ENCODE measurements at regions not wholly inside any gene's neighbourhood (a gene's known extent, or its start where the extent isn't known, plus 50 kb on each side); places are given as distances from the start of the nearest gene placed in this dataset.
"Not testable (repeated sequence)": the region's sequence is repeated elsewhere in the genome, so short reads cannot be mapped to it uniquely, and the experiment has no call there.

DNA sequence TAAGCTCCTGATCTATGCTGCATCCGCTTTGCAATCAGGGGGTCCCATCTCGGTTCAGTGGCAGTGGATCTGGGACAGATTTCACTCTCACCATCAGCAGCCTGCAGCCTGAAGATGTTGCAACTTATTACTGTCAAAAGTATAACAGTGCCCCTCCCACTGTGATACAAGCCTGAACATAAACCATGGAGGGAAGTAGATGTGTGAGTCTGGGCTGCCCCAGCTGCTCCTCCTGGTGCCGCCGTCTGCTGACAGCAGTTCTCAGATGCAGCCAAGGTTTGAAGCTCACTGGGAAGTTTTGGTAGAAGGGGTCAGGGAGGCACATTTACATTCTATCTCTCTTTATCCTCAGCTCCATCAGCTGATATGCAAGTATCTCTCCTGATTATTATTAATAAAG, 1277.7 kb downstream of the RPIA start:
- not testable (repeated sequence) for H3K27me3 ChIP-seq, H3K9ac ChIP-seq, H3K4me1 ChIP-seq, H3K36me3 ChIP-seq, H3K27ac ChIP-seq, H3K4me3 ChIP-seq, H3K9me3 ChIP-seq, H3K4me2 ChIP-seq, H4K20me1 ChIP-seq

DNA sequence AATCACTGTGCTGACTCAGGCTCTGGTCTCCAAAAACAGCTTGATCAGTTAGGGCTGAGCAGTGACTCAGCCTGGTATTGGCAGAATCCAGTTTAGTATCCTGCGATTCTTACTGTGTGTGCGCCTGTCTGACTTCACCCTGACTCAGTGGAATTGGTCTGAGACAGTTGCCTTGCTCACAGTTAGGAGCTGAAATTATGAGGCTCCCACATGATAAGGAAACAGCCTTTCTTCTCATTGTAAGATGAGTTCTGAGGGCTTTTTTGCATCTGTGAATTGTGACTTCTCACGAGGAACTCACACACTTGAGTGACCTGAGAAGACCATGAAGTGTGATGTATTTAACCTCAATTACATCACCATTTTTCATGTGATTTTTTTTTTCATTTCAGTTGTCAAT, 1282.4 kb downstream of the RPIA start:
- not testable (repeated sequence) for H3K9me3 ChIP-seq, H3K4me3 ChIP-seq, H3K27me3 ChIP-seq, H4K20me1 ChIP-seq, H3K9ac ChIP-seq, H3K4me2 ChIP-seq, H3K36me3 ChIP-seq, H3K27ac ChIP-seq, H3K4me1 ChIP-seq

DNA sequence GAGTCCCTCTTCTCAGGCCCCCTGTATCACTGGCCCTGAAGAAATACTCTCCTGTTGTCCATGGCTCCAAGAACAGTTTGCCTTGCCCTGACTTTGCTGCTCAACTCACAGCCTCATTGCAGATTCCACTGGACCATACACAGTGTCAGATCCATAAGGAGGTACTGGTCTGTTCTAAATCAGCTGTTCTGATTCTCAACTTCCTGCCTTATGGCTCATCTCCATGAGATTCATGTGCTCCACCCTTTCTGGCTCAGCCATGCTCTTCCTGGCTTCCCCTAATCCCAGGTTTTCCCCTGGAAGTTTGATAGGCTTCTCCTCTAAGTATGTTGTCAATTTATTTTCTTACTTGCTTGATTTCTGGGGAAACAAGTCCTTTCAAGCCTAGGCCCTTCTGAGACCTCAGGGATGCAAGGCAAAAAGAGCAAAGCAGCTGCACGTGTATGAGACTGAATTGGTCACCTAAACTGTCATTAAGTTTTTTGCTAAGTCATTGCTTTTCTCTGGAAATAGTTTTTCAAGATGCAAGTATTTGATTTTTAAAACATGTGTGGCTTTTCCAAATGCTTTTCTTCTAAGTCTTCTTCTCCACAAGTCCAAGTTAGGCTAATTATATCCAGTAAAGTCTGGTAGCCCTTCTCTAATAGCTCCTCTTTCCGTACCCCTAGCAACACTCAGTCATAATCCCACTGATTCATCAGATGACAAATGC, 1288.5 kb downstream of the RPIA start:
- not testable (repeated sequence) for H4K20me1 ChIP-seq, H3K4me3 ChIP-seq, H3K4me2 ChIP-seq, H3K36me3 ChIP-seq, H3K27me3 ChIP-seq, H3K9ac ChIP-seq, H3K9me3 ChIP-seq, H3K27ac ChIP-seq
- peaks cover 12% of the 10 kb centered on the region; the same call in 1 of the 2 replicates for H3K4me1 ChIP-seq

DNA sequence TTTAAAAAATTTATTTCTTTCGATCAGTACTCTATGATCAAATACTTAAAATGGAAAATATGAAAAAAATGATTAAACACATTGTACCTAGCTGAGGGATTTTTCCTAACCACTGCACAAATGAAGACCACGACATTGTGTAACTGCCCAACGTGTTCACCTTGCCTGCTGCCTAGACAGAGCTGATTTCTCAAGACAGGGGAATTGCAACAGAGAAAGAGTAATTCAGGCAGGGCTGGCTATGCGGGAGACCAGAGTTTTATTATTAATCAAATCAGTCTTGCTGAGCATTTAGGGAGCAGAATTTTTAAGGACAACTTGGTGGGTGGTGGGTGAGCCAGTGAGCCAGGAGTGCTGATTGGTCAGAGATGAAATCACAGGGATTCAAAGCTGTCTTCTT, 1290.8 kb downstream of the RPIA start:
- H4K20me1 ChIP-seq, H3K4me3 ChIP-seq, H3K27ac ChIP-seq, H3K36me3 ChIP-seq, H3K9me3 ChIP-seq, H3K9ac ChIP-seq, H3K4me2 ChIP-seq, H3K27me3 ChIP-seq: not testable (repeated sequence)
- peaks cover 12% of the 10 kb centered on the region; the same call in 1 of the 2 replicates for H3K4me1 ChIP-seq

DNA sequence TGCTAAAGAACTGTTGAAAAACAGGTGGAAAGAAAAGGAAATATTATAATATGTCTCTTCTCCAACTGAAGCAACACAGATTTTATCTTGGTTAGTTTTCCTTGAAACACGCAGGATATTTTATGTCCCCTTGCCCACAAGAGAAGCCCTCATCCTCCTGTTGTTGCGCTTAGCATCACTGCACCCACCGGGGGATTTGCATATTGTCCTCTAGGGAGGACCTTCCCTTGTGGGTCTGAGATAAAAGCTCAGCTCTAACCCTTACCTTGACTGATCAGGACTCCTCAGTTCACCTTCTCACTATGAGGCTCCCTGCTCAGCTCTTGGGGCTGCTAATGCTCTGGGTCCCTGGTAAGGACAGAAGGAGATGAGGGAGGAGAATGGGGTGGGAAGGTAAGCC, 1294.2 kb downstream of the RPIA start:
- not testable (repeated sequence) for H3K4me2 ChIP-seq, H3K4me1 ChIP-seq, H3K27ac ChIP-seq, H3K4me3 ChIP-seq, H3K9me3 ChIP-seq, H3K9ac ChIP-seq, H4K20me1 ChIP-seq, H3K27me3 ChIP-seq, H3K36me3 ChIP-seq

DNA sequence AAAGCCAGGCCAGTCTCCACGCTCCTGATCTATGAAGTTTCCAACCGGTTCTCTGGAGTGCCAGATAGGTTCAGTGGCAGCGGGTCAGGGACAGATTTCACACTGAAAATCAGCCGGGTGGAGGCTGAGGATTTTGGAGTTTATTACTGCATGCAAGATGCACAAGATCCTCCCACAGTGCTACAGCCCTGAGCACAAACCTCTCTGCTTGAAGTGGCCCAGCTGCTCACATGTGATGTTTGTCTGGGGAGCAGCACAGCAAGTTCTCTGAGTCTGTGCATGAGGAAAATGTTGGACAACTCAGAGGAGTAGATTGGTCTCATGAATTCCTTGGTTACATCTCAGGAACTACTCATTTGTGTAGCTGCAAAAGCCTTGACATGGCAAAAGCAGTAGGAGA, 1295.1 kb downstream of the RPIA start:
- H3K4me1 ChIP-seq, H3K4me3 ChIP-seq, H3K36me3 ChIP-seq, H3K4me2 ChIP-seq, H3K9me3 ChIP-seq, H3K9ac ChIP-seq, H3K27ac ChIP-seq, H4K20me1 ChIP-seq, H3K27me3 ChIP-seq: not testable (repeated sequence)

DNA sequence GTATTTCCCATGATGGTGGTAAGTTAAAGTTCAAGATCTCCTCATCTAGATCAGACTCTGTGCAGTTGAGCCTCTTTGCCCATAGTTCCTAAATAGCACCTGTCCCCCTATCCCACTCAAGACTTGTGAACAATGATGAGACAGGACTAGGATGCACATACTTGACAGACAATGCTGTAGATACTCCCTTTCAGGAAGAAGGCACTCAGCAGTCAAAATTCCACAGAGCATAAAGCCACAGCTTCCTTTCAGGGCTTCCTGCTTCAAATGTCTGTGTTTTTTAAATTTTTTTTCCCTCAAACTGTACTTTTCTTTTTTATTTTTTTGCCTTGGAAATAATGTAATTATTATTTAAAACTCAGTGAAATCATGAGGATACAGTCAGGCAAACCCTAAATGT, 1305.3 kb downstream of the RPIA start:
- not testable (repeated sequence) for H3K9me3 ChIP-seq, H4K20me1 ChIP-seq, H3K9ac ChIP-seq, H3K27ac ChIP-seq, H3K4me3 ChIP-seq, H3K27me3 ChIP-seq, H3K36me3 ChIP-seq
- peaks cover 33% of the 10 kb centered on the region for H3K4me1 ChIP-seq
- peak overlapping the region; percentile 57 for H3K4me2 ChIP-seq

DNA sequence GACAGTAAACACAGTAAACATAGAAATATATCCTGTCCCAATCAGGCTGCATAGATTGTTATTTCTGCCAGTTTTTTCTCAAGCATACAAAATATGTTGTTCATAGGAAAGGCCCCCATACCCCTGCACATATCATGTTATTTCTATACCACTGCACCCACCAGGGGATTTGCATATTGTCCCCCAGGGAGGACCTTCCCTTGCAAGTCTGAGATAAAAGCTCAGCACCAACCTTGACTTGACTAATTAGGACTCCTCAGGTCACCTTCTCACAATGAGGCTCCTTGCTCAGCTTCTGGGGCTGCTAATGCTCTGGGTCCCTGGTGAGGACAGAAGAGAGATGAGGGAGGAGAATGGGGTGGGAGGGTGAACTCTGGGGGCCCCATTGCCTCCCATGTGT, 1313.1 kb downstream of the RPIA start:
- not testable (repeated sequence) for H3K36me3 ChIP-seq, H3K4me3 ChIP-seq, H3K9me3 ChIP-seq, H3K27ac ChIP-seq, H4K20me1 ChIP-seq, H3K9ac ChIP-seq, H3K27me3 ChIP-seq, H3K4me2 ChIP-seq
- H3K4me1 ChIP-seq: peaks cover 14% of the 10 kb centered on the region

DNA sequence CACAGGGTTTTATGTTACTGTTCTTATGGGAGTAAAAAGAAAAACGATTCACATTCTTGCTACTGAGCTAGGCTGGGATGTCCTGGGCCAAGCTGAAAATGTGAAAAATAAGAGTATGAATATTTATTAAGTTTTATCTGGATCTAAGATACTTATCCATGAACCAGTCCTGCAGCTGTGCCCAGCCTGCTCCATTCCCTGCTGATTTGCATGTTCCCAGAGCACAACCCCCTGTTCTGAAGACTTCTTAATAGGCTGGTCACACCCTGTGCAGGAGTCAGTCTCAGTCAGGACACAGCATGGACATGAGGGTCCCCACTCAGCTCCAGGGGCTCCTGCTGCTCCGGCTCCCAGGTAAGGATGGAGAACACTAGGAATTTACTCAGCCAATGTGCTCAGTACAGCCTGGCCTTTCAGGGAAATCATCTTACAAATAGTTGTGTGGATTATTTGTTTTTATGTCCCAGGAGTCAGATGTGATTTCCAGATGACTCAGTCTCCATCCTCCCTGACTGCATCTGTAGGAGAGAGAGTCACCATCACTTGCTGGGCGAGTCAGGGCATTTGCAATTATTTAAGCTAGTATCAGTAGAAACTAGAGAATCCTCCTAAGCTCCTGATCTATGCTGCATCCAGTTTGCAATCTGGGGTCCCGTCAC, 1319.1 kb downstream of the RPIA start:
- not testable (repeated sequence) for H3K4me2 ChIP-seq, H3K9me3 ChIP-seq

DNA sequence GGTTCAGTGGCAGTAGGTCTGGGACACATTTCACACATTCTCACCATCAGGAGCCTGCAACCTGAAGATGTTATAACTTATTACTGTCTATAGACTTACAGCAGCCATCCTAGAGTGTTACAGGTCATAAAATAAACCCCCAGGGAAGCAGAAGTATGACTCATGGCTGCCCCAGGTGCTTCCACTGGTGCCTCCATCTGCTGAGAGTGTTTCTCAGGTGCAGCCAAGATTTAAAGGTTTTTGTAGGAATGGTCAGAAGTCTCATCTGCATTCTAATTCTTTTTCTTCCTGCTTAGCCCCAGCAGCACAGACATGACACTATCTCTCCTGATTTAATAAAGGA, 1319.6 kb downstream of the RPIA start:
- H3K9me3 ChIP-seq, H3K36me3 ChIP-seq, H3K4me3 ChIP-seq, H3K4me2 ChIP-seq, H3K4me1 ChIP-seq, H4K20me1 ChIP-seq, H3K27ac ChIP-seq, H3K9ac ChIP-seq, H3K27me3 ChIP-seq: not testable (repeated sequence)

More for the DNA sequence above, 1319.1 kb downstream of the RPIA start:
- H4K20me1 ChIP-seq, H3K4me1 ChIP-seq, H3K9ac ChIP-seq, H3K4me3 ChIP-seq, H3K27me3 ChIP-seq, H3K27ac ChIP-seq, H3K36me3 ChIP-seq: not testable (repeated sequence)

DNA sequence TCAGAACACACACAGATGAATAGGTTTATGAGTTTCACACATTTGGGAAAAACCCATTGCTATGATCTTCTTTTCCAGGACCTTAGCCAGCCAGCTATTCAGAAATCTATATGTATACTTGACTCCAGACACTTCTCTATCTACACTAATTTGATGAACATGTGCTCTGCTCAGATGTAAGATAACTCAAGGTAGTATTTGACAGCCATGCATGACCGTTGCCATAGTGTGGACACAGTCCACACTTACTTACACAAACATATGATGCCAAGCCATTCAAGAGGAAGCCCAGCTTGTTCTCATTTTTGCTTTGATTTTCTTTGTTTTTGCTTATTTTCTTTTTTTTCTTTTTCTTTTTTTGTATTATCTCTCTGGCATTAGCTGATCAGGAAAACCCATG, 1328.4 kb downstream of the RPIA start:
- not testable (repeated sequence) for H3K27me3 ChIP-seq, H3K27ac ChIP-seq, H3K4me1 ChIP-seq, H4K20me1 ChIP-seq, H3K9ac ChIP-seq, H3K9me3 ChIP-seq, H3K36me3 ChIP-seq, H3K4me3 ChIP-seq, H3K4me2 ChIP-seq

DNA sequence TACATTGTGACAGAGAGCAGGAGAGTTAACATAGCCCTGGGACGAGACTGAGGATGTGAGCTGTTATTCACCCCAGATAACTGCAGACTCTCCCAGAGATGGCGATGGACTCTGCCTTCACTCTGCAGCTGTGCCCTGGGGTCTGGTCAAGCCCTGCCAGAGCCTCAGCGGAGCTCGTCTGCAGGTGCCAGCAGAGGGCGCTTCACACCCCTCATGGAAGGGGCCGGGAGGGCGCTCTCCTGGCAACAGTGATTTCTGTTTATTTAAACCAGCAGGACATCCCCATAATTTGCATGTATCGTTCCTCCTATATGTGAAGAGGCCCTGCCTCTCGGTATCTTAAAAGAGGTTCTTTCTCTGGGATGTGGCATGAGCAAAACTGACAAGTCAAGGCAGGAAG, 1329.8 kb downstream of the RPIA start:
- not testable (repeated sequence) for H3K9me3 ChIP-seq, H3K27me3 ChIP-seq, H3K4me3 ChIP-seq, H3K4me2 ChIP-seq, H4K20me1 ChIP-seq, H3K27ac ChIP-seq, H3K36me3 ChIP-seq, H3K9ac ChIP-seq, H3K4me1 ChIP-seq

DNA sequence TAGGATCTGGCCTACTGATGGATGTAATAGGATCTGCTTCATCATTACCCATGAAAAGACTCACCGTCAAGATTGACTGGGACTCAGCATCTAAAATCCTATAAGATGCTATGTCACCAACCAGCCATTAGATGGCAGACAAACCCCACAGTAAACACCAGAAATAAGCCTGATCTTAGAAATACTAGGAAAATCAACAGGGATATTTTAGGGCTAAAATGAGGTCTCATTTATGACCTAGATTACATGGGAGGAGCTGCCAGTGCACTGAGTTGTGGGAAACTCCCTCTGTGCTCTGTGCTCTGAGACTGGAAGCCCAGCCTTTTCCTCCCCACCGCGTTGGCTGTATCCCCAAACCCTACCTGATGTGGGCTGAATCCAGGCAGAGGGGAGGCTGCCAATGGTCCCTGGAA, 1335.8 kb downstream of the RPIA start:
- not testable (repeated sequence) for H3K27ac ChIP-seq, H3K9ac ChIP-seq, H3K4me3 ChIP-seq, H3K9me3 ChIP-seq, H3K36me3 ChIP-seq, H4K20me1 ChIP-seq, H3K27me3 ChIP-seq
- Histone ChIP-seq H3K4me1 (peaks cover 36% of the 10 kb centered on the region), H3K4me2 (peak overlapping the region; percentile 44)

DNA sequence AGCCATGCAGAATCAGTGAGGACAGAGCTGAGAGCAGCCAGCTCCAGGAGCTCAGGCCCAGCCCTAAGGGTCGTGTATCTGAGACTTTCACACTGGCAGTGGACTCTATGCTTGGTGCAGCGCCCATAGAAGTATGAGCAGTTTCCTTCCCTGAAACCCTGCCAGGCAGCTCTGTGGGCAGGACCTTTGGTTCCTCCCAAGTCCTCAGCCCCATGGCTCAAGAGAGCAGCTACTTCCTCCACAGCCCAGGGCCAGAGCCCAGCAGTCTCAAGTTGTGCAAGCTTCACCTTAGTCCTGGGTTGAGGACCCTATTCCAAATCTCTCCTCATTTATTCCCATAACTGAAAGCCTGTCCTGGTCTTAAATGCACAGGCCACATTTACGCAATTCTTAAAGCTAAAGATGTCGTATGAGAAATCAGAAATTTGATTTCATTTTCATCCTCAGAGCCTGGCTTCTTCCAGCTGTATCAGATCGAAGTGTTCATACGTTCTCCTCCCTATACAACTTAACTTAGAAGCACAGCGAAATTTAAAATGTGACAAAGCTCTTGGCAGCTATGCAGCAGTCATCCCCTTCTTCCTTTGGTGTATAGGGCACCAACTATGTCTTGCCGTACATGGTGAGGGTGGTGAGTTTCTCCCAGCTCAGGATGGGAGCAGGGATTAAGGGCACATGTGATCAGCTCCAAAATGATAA, 1337.1 kb downstream of the RPIA start:
- H3K36me3 ChIP-seq, H3K4me3 ChIP-seq, H4K20me1 ChIP-seq, H3K27me3 ChIP-seq, H3K9me3 ChIP-seq, H3K9ac ChIP-seq: not testable (repeated sequence)
- H3K4me1 ChIP-seq: peaks cover 43% of the 10 kb centered on the region
- peak overlapping the region; percentile 55 for H3K27ac ChIP-seq
- H3K4me2 ChIP-seq: peak overlapping the region; percentile 75

DNA sequence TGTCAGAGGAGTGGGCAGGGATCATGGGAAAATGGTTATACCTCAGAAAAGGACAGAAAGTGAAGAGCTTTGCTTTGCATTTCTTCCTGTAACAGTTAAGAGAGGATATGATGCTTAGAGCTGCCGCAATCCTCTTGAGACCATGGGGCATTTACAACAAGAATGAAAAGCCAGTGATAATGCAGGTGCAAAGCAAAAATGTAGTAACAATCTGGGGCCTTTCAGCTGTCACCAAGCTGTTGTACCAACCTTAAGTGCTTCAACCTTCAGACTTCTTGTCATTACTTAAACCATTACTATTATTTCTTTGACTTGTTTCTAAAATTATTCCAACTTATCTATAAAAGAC, 1337.6 kb downstream of the RPIA start:
- peaks cover 43% of the 10 kb centered on the region for H3K4me1 ChIP-seq

More for the DNA sequence above, 1337.6 kb downstream of the RPIA start:
- Histone ChIP-seq H3K4me2 (peak overlapping the region; percentile 75), H3K27ac (peak overlapping the region; percentile 69)
- H3K9ac ChIP-seq, H3K27me3 ChIP-seq, H3K9me3 ChIP-seq, H3K36me3 ChIP-seq, H4K20me1 ChIP-seq, H3K4me3 ChIP-seq: not testable (repeated sequence)

Measured in BLaER1 (cell line).